ENCODE measurements at regions not wholly inside any gene's neighbourhood (a gene's known extent, or its start where the extent isn't known, plus 50 kb on each side); places are given as distances from the start of the nearest gene placed in this dataset.

GRCh38 chr13:59064042-59064441, 1099.7 kb downstream of the DIAPH3 start:
- TF ChIP-seq CTCF (conservative IDR thresholded peaks at IDR 0.05; ENCODE audit: low read depth, low read length) (no peak), EZH2 (IDR thresholded peaks at IDR 0.05; ENCODE audit: low read length, unreplicated experiment) (no peak)
